ENCODE measurements at regions not wholly inside any gene's neighbourhood (a gene's known extent, or its start where the extent isn't known, plus 50 kb on each side); places are given as distances from the start of the nearest gene placed in this dataset.
A peak's percentile ranks its signal among the peaks of the same experiment; 100 is the strongest.

DNA sequence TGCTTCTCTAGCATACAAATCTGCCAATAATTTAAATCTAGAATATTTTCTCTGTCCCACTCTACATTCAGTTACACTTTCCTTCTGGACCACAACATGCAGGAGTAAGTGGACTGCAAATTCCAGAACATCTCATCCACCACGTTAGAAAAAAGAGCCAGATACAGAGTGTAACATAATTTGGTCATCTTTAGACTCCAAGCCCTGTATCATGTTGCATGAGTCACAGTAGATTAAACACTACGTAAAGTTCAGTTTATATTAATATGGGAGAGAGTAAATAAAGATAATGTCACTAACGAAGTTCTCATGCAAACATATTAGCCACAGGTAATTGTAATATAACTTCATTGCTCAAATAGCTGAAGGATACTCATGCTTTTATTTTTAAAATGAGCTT lies 327.0 kb downstream of the C6orf118 start:
- H3K9me3 ChIP-seq (ENCODE audit: control insufficient read depth, insufficient read depth, low read length), result peaks cover 4% of the 10 kb centered on the region
- H3K79me1 ChIP-seq (ENCODE audit: low read depth in 1 of 2, low read length in 2 of 2), result no peaks in the 10 kb centered on the region
- H3K27me3 ChIP-seq (ENCODE audit: control insufficient read depth, insufficient read depth, low read length), result no peaks in the 10 kb centered on the region
- H4K91ac ChIP-seq (ENCODE audit: insufficient read depth, low read depth, low read length), result no peak overlapping the region
- no peak overlapping the region for H3K56ac ChIP-seq (ENCODE audit: extremely low read depth, insufficient read depth, low read length)
- H3K14ac ChIP-seq (replicated peaks; ENCODE audit: low read depth, low read length), result no peak overlapping the region
- BruUV-seq (replicated peaks), result no TSS peak
- no CpG with 5 or more reads among the region's 3 CpGs for WGBS, 2 experiments (ENCODE audit: extremely low coverage in 2 of 2, insufficient read length in 1 of 2)
- intact Hi-C loops (cut with micrococcal nuclease), result no loop called here
- H3K4me3 ChIP-seq (ENCODE audit: insufficient read depth, low read depth, low read length), result no peak overlapping the region
- TF ChIP-seq POLR2A (IDR thresholded peaks at IDR 0.05; ENCODE audit: low read depth, low read length) (no peak), FOS (IDR thresholded peaks at IDR 0.05; ENCODE audit: low read depth, low read length) (no peak), MAFK (IDR thresholded peaks at IDR 0.05; ENCODE audit: low read depth, low read length) (no peak), MAZ (IDR thresholded peaks at IDR 0.05; ENCODE audit: borderline replicate concordance, low read depth, low read length) (no peak), SMC3 (IDR thresholded peaks at IDR 0.05; ENCODE audit: low read depth, low read length) (no peak), BHLHE40 (IDR thresholded peaks at IDR 0.05; ENCODE audit: low read depth, low read length) (no peak), RCOR1 (IDR thresholded peaks at IDR 0.05; ENCODE audit: insufficient replicate concordance, low read length) (no peak), MXI1 (IDR thresholded peaks at IDR 0.05; ENCODE audit: borderline replicate concordance, low read depth, low read length) (no peak), RAD21 (IDR thresholded peaks at IDR 0.05; ENCODE audit: low read length) (no peak), NFE2L2 (IDR thresholded peaks at IDR 0.05; ENCODE audit: low read depth, low read length) (no peak), CEBPB (IDR thresholded peaks at IDR 0.05; ENCODE audit: low read depth, low read length) (no peak), CHD1 (IDR thresholded peaks at IDR 0.05; ENCODE audit: low read depth, low read length) (no peak), RFX5 (IDR thresholded peaks at IDR 0.05; ENCODE audit: low read depth, low read length) (no peak)
- TF ChIP-seq, protein P1, sequence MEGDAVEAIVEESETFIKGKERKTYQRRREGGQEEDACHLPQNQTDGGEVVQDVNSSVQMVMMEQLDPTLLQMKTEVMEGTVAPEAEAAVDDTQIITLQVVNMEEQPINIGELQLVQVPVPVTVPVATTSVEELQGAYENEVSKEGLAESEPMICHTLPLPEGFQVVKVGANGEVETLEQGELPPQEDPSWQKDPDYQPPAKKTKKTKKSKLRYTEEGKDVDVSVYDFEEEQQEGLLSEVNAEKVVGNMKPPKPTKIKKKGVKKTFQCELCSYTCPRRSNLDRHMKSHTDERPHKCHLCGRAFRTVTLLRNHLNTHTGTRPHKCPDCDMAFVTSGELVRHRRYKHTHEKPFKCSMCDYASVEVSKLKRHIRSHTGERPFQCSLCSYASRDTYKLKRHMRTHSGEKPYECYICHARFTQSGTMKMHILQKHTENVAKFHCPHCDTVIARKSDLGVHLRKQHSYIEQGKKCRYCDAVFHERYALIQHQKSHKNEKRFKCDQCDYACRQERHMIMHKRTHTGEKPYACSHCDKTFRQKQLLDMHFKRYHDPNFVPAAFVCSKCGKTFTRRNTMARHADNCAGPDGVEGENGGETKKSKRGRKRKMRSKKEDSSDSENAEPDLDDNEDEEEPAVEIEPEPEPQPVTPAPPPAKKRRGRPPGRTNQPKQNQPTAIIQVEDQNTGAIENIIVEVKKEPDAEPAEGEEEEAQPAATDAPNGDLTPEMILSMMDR (conservative IDR thresholded peaks at IDR 0.05; ENCODE audit: low read depth, low read length), result no peak
- TF ChIP-seq, protein P2, sequence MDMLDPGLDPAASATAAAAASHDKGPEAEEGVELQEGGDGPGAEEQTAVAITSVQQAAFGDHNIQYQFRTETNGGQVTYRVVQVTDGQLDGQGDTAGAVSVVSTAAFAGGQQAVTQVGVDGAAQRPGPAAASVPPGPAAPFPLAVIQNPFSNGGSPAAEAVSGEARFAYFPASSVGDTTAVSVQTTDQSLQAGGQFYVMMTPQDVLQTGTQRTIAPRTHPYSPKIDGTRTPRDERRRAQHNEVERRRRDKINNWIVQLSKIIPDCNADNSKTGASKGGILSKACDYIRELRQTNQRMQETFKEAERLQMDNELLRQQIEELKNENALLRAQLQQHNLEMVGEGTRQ (IDR thresholded peaks at IDR 0.05; ENCODE audit: low read depth, low read length), result no peak
- TF ChIP-seq, protein P3, sequence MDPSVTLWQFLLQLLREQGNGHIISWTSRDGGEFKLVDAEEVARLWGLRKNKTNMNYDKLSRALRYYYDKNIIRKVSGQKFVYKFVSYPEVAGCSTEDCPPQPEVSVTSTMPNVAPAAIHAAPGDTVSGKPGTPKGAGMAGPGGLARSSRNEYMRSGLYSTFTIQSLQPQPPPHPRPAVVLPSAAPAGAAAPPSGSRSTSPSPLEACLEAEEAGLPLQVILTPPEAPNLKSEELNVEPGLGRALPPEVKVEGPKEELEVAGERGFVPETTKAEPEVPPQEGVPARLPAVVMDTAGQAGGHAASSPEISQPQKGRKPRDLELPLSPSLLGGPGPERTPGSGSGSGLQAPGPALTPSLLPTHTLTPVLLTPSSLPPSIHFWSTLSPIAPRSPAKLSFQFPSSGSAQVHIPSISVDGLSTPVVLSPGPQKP (IDR thresholded peaks at IDR 0.05; ENCODE audit: borderline replicate concordance, low read depth, low read length), result no peak
- no peak overlapping the region for H3K9ac ChIP-seq (ENCODE audit: low read depth, low read length)
- no peak overlapping the region for H3K23ac ChIP-seq (ENCODE audit: low read depth, low read length)
- H3K4me2 ChIP-seq (ENCODE audit: low read depth, low read length), result no peak overlapping the region
- H2BK15ac ChIP-seq (ENCODE audit: low read depth, low read length), result no peak overlapping the region
- ChIA-PET POLR2A (ENCODE audit: unreplicated experiment) (no interaction called here), CTCF (no interaction called here)
- H2AK9ac ChIP-seq (replicated peaks; ENCODE audit: low read depth, low read length, poor library complexity), result no peak overlapping the region
- no peaks in the 10 kb centered on the region for H3K9me1 ChIP-seq (ENCODE audit: insufficient read depth, low read length)
- no peak overlapping the region for H3K4ac ChIP-seq (ENCODE audit: low read depth, low read length)
- no peaks in the 10 kb centered on the region for H4K20me1 ChIP-seq (ENCODE audit: insufficient read depth, low read length)
- H3K4me1 ChIP-seq (ENCODE audit: control insufficient read depth, insufficient read depth, low read length), result no peaks in the 10 kb centered on the region
- no peak overlapping the region for H2AK5ac ChIP-seq (ENCODE audit: low read depth, low read length)
- no peak overlapping the region for H2BK20ac ChIP-seq (ENCODE audit: low read depth, low read length)
- dilution Hi-C loops (cut with HindIII; ENCODE audit: low sequenced_read_pairs, unreplicated experiment), result no loop called here
- H2BK5ac ChIP-seq (ENCODE audit: low read depth, low read length, poor library complexity, severe bottlenecking), result no peak overlapping the region
- H3K36me3 ChIP-seq (ENCODE audit: control insufficient read depth, insufficient read depth, low read length), result no peaks in the 10 kb centered on the region
- ATAC-seq (ENCODE audit: low read depth) (peak; percentile 76), DNase-seq (peak; percentile 0)
- in situ Hi-C loops (cut with MboI; ENCODE audit: low sequenced_read_pairs), result no loop called here
- no peak overlapping the region for H2AFZ ChIP-seq (replicated peaks; ENCODE audit: low read length, poor library complexity)
- no peak overlapping the region for H4K5ac ChIP-seq (ENCODE audit: low read depth, low read length)
- H2BK120ac ChIP-seq (ENCODE audit: low read depth, low read length), result no peak overlapping the region
- H4K8ac ChIP-seq (ENCODE audit: low read depth in 2 of 2, low read length in 2 of 2), result no peak overlapping the region
- H3K18ac ChIP-seq (ENCODE audit: low read depth, low read length), result no peak overlapping the region
- no peak overlapping the region for H3K27ac ChIP-seq (ENCODE audit: insufficient read depth, low read length)

Data from IMR-90 (cell line).